Ovary (tissue), 3 donors: ENCODE measurements at regions not wholly inside any gene's neighbourhood (a gene's known extent, or its start where the extent isn't known, plus 50 kb on each side); places are given as distances from the start of the nearest gene placed in this dataset.

Experiments
- CTCF ChIP-seq, 3 donors: fragments of 450-650 bp in 2 of 3; fragments of 200-600 bp in 1 of 3; IDR thresholded peaks; one replicate each; pipeline versions ENCODE4 v1.5.1 to v1.8.0; 2016 to 2022; ENCODE audit warnings: antibody characterized with exemption in 3 of 3, mild to moderate bottlenecking in 1 of 3
- POLR2A ChIP-seq: fragments of 450-650 bp; IDR thresholded peaks from one replicate; pipeline ENCODE4 v1.6.1; 2017; ENCODE audit warnings: antibody characterized with exemption, mild to moderate bottlenecking, moderate library complexity
- donor health status: DM: no; HTN: no; CAD: no.

- TF ChIP-seq CTCF (IDR thresholded peaks at IDR 0.05), result no peak
- TF ChIP-seq POLR2A, result no peak
Measured at GRCh38 chr1:234672349-234673135, 62.6 kb upstream of the IRF2BP2 start.
